GM21390 (cell line): ENCODE measurements at regions not wholly inside any gene's neighbourhood (a gene's known extent, or its start where the extent isn't known, plus 50 kb on each side); places are given as distances from the start of the nearest gene placed in this dataset.

Experiments used
- ATAC-seq: cut with Tn5 transposase; IDR thresholded peaks from one replicate; pipeline ENCODE4 v1.9.1; 2021; ENCODE audit not compliant: unreplicated experiment

GRCh38 chr2:196433116-196433515 lies 206.4 kb upstream of the CCDC150 start:
- ATAC-seq: no peak

- ATAC-seq: no peak
Observed at GRCh38 chr2:196434217-196434616, 205.3 kb upstream of the CCDC150 start.

GRCh38 chr2:196435189-196435588 lies 204.3 kb upstream of the CCDC150 start:
- no peak for ATAC-seq

GRCh38 chr2:196437626-196438025 lies 201.9 kb upstream of the CCDC150 start:
- ATAC-seq: no peak

- no peak for ATAC-seq
Observed at GRCh38 chr2:196439760-196440159, 199.8 kb upstream of the CCDC150 start.

GRCh38 chr2:196440413-196440812 lies 199.1 kb upstream of the CCDC150 start:
- ATAC-seq: peak; percentile 42

GRCh38 chr2:196441527-196441926 lies 198.0 kb upstream of the CCDC150 start:
- peak; percentile 40 for ATAC-seq

GRCh38 chr2:196442211-196442610 lies 197.3 kb upstream of the CCDC150 start:
- no peak for ATAC-seq

GRCh38 chr2:196444442-196444841 lies 195.1 kb upstream of the CCDC150 start:
- no peak for ATAC-seq

- no peak for ATAC-seq
Observed at GRCh38 chr2:196445991-196446390, 193.5 kb upstream of the CCDC150 start.

GRCh38 chr2:196448407-196449079 lies 191.0 kb upstream of the CCDC150 start:
- ATAC-seq: no peak

GRCh38 chr2:196449083-196449482 lies 190.4 kb upstream of the CCDC150 start:
- ATAC-seq: no peak

- no peak for ATAC-seq
Observed at GRCh38 chr2:196452758-196453157, 186.8 kb upstream of the CCDC150 start.

GRCh38 chr2:196453613-196454047 lies 185.9 kb upstream of the CCDC150 start:
- peak; percentile 72 for ATAC-seq

GRCh38 chr2:196454492-196454891 lies 185.0 kb upstream of the CCDC150 start:
- ATAC-seq: no peak

GRCh38 chr2:196459539-196459938 lies 180.0 kb upstream of the CCDC150 start:
- peak; percentile 72 for ATAC-seq

GRCh38 chr2:196463706-196464105 lies 175.8 kb upstream of the CCDC150 start:
- ATAC-seq: no peak

- ATAC-seq: no peak
Observed at GRCh38 chr2:196464311-196464710, 175.2 kb upstream of the CCDC150 start.

- ATAC-seq: no peak
Observed at GRCh38 chr2:196466581-196466980, 172.9 kb upstream of the CCDC150 start.

GRCh38 chr2:196468394-196468793 lies 171.1 kb upstream of the CCDC150 start:
- ATAC-seq: no peak

- ATAC-seq: no peak
Observed at GRCh38 chr2:196473617-196474016, 165.9 kb upstream of the CCDC150 start.

GRCh38 chr2:196475611-196476010 lies 163.9 kb upstream of the CCDC150 start:
- no peak for ATAC-seq

- ATAC-seq: no peak
Observed at GRCh38 chr2:196478588-196478987, 160.9 kb upstream of the CCDC150 start.
